ENCODE measurements at regions not wholly inside any gene's neighbourhood (a gene's known extent, or its start where the extent isn't known, plus 50 kb on each side); places are given as distances from the start of the nearest gene placed in this dataset.
"Not testable (repeated sequence)": the region's sequence is repeated elsewhere in the genome, so short reads cannot be mapped to it uniquely, and the experiment has no call there.

DNA sequence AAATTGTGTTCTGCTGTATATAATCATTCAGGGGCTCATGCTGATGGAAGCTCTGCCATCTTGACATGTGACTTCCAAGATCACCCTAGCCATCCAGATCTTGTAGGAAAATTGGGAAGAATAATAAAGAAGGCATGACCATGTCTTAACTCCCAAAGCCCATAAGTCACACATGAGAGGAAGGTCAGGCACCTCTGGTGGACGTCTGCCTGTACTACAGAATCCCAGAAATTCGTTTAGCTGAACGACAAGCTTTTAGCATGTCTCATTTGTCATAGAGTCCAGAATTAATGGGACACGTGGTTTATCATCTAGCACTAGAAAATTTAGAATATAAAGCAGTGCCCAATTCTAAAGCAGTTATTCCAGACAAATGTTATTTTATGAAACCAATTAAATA is 212.7 kb downstream of the CENPC start:
- DNase-seq (ENCODE audit: low spot score), result peak; percentile 25

DNA sequence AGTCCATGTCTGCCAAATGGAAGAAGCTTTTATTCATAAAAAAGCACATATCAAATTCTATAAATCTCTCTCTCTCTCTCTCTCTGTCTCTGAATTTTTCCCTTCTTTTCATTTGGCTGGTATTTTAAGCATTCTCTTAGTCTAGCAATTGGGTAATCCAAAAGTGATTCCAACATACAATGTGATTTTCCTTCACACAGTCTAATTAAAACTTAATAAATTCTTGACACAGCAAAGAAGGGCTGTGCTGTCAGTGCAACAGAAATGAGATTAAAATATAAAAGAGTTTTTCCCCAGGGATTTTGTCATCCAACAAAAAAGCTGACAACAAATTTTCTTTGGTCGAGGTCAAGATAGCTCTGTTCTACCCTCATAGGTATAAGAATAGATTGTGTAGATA is 216.9 kb downstream of the CENPC start:
- DNase-seq (ENCODE audit: low spot score), result no peak

DNA sequence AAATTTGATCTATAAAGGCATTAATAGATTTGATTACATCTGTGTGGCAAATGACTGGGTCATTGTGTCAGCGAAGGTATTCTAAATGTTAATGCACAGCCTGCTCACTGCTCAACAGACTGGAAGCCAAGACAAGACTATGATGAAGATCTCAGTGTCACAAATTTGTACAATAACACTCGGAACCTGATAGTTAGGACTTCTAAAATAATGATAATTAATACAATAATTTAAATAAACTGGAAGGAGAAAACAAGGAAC is 217.4 kb downstream of the CENPC start:
- no peak for DNase-seq (ENCODE audit: low spot score)

DNA sequence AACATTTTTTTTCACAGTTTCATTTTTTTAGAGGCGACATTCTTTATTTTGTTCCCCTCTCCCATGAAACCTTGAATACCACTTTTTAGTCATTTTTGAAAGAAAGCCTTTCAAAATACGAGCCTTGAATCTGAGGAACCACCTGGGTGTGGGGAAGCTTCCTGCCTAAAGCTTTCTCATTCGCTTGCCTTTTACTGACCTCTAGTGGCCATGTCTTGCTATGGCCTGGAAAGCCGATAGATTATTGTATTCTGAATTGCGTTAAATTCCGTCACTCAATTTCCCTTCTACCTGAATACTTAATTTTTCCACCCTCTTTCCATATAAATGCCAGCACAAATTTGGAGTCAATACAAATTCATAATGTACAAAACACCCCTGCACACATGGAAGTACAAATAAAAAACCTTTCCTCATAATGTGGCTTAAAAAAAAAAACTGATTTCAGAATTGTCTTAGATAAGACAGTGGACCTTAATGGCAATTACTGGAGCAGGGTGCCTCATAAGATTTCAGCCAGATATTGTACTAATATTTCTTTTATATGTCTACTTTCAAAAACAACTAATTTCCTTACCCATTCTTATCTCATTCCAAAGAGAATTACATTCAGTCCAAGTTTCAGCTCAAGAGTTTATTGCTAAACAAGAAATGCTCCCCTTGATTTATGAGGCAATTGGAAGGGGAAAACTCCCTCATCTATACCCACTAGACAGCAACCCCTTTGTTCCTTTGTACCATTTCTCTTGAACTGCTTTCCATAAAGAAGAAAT is 217.9 kb downstream of the CENPC start:
- peak; percentile 82 for DNase-seq (ENCODE audit: low spot score)

DNA sequence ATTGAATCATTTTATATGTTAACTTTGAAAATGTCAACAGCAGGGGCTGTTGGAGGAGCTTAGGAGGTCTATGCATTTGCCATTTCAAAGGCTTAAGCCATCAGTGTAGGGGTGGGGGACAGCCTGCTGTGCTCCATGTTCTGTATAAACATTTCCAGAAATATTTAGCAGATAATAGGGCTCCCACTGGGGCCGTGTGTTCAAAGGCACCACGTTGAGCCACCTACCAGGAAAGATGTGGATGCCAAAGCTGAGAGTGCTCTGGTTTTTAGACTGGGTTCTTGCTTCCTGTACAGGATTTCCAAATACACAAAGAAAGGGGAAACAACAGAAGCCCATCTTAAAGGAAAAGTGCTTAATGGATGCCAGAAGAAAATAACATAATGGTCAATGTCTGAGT is 219.5 kb downstream of the CENPC start:
- DNase-seq (ENCODE audit: low spot score), result no peak

DNA sequence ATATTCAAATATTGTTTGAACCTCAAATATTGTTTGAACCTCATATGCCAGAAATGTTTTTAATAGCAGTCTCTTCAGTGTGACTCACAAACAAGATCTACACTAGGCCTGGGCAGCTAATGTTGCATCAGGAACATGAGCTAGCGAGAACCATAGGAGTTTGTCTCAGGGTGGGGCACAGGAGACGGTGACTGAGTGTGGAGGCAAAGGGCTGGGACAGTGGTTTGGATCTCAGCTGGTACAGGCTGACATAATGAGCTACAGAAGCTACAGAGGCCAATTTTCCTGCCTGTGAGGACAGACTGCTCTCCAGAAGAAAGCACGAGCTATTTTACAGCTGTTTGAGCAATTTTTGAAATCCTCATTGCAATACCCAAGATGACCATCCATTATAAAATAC is 224.7 kb downstream of the CENPC start:
- DNase-seq (ENCODE audit: low spot score), result no peak

DNA sequence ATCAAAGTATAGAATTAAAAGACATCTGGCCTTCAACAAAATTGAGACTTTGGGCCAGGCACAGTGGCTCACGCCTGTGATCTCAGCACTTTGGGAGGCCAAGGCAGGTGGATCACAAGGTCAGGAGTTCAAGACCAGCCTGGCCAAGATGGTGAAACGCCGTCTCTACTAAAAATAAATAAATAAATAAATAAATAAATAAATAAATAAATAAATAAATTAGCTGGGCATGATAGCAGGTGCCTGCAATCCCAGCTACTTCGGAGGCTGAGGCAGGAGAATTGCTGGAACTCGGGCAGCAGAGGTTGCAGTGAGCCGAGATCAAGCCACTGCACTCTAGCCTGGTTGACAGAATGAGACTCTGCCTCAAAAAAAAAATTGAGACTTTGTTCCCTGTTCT is 225.7 kb downstream of the CENPC start:
- DNase-seq (ENCODE audit: low spot score), result not testable (repeated sequence)

DNA sequence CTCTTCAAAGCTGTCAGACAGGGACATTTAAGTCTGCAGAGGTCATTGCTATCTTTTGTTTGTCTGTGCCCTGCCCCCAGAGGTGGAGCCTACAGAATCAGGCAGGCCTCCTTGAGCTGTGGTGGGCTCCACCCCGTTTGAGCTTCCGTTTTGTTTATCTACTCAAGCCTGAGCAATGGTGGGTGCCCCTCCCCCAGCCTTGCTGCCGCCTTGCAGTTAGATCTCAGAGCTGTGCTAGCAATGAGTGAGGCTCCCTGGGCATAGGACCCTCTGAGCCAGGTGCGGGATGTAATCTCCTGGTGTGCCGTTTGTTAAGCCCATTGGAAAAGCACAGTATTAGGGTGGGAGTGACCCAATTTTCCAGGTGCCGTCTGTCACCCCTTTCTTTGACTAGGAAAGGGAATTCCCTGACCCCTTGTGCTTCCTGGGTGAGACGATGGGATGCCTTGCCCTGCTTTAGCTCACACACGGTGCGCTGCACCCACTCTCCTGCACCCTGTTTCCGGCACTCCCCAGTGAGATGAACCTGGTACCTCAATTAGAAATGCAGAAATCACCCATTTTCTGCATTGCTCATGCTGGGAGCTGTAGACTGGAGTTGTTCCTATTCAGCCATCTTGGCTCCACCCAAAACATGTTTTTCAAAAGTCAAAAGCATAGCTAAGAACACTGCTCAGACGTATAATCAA is 244.7 kb downstream of the CENPC start:
- DNase-seq (ENCODE audit: low spot score), result not testable (repeated sequence)

DNA sequence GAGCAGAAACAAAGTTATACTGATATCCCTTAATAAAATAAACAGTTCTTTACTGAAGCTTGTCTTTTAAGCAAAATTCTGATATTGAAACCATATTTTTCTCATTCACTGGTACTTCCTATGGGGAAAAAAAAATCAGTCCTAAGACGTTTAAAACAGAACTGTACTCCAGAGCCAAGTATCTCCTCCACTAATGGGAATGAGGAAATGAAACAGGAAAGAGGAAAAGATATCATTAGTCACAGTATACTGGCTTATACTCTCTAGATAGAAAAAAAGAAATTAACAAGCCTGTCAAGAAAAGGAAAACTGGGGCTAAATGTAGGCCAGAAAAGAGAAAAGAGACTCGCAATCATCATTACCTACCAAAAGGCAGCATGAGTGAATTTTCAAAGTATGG is 252.7 kb downstream of the CENPC start:
- no peak for DNase-seq (ENCODE audit: low spot score)

DNA sequence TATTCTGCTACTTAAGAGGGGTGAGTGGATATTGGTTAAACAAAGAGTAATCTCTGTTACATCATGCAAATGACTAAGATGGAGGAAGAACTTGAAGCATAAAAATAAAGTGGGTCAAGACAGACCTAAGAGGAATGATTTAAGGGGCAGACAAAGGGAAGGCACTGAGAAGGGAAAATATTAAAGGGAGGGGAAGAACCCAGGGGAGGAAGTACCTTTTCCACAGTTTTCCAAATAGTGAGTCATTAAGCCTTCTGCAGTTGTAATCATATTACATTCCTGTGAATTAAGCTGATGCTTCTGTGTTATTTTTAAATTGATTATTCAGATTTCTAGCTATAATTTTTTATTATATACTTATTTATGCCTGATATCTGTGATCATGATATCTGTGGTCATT is 253.3 kb downstream of the CENPC start:
- DNase-seq (ENCODE audit: low spot score), result no peak

DNA sequence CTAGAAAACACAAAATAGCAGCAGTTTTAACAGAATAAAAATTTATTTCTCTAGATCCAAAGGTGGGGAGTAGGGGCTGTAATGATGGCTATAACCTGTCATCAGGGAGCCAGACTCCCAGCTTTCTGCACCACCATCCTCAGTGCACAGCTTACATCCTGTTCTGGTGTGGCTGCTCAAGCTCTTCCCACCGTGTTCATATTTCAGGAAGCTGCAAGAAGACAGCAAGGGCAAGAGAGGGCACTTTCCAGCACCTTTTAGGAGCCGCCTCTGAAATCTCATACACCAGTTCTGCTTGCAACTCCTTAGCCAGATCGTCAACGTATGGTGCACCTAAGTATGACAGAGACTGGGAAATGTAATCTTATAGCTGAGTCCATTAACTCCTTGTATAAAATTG is 253.7 kb downstream of the CENPC start:
- no peak for DNase-seq (ENCODE audit: low spot score)

DNA sequence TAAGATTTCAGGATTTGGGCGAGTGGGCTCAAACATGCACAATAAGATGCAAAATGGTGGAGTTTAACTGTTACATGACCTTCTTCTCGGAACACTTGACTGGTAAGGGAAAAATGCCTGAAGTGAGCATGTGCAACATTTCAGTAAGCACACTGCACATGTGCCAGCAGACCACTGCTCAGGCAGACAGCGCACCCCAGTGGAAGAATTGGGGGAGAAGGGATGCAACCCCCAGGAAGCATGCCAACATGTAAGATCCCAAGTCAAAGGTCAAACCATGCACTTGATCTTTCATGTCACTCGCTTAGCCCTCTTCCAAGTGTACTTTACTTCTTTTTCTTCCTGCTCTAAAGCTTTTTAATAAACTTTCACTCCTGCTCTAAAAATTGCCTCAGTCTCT is 256.3 kb downstream of the CENPC start:
- no peak for DNase-seq (ENCODE audit: low spot score)

DNA sequence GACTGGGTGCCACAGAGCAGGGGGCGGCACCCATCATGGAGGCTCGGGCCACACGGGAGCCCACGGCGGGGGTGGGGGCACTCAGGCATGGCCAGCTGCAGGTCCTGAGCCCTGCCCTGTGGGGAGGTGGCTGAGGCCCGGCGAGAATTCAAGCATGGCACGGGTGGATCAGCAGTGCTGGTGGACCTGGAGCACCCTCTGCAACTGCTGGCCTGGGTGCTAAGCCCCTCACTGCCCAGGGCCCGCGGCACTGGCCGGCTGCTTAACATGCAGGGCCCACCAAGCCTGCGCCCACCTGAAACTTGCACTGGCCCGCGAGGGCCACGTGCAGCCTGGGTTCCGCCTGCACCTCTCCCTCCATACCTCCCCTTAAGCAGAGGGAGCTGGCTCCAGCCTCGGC is 258.6 kb downstream of the CENPC start:
- DNase-seq (ENCODE audit: low spot score), result no peak

DNA sequence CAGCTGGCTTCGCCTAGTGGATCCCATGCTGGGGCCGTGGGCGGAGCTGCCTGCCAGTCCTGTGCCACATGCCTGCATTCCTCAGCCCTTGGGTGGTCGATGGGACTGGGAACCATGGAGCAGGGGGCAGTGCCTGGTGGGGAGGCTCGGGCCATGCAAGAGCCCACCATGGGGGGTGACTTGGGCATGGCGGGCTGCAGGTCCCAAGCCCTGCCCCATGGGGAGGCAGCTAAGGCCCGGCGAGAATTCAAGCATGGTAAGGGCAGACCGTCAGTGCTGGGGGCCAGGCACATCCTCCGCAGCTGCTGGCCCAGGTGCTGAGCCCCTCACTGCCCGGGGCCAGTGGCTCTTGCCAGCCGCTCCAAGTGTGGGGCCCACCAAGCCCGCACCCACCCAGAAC is 262.6 kb downstream of the CENPC start:
- no peak for DNase-seq (ENCODE audit: low spot score)

DNA sequence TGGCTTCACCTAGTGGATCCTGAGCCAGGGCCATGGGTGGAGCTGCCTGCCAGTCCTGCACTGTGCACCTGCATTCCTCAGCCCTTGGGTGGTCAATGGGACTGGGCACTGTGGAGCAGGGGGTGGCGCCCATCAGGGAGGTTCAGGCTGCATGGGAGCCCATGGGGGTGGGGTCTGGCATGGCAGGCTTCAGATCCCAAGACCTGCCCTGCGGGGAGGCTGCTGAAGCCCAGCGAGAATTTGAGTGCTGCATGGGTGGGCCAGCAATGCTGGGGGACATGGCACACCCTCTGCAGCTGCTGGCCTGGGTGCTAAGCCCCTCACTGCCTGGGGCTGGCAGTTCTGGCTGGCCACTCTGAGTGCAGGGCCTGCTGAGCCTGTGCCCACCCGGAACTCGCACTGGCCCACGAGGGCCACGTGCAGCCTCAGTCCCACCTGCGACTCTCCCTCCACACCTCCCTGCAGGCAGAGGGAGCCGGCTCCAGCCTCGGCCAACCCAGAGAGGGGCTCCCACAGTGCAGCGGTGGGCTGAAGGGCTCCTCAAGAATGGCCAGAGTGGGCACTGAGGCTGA is 270.0 kb downstream of the CENPC start:
- DNase-seq (ENCODE audit: low spot score), result no peak

DNA sequence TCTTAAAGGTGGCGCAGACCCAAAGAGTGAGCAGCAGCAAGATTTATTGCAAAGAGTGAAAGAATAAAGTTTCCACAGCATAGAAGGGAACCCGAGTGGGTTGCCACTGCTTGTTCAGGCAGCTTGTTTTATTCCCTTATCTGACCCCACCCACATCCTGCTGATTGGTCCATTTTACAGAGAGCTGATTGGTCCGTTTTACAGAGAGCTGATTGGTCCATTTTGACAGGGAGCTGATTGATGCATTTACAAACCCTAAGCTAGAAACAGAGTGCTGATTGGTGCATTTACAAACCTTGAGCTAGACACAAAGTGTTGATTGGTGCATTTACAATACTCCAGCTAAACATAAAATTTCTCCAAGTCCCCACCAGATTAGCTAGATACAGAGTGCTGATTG is 270.6 kb downstream of the CENPC start:
- DNase-seq (ENCODE audit: low spot score), result not testable (repeated sequence)

DNA sequence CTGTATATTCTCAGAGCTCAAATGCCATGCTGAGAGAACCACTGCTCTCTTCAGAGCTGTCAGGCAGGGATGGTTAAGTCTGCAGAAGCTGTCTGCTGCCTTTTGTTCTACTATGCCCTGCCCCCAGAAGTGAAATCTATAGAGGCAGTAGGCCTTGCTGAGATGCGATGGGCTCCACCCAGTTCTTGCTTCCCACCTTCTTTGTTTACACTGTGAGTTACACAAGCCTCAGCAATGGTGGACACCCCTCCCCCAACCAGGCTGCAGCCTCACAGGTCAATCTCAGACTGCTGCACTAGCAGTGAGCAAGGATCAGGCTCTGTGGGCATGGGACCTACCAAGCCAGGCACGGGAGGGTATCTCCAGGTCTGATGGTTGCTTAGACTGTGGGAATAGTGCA is 271.6 kb downstream of the CENPC start:
- no peak for DNase-seq (ENCODE audit: low spot score)

DNA sequence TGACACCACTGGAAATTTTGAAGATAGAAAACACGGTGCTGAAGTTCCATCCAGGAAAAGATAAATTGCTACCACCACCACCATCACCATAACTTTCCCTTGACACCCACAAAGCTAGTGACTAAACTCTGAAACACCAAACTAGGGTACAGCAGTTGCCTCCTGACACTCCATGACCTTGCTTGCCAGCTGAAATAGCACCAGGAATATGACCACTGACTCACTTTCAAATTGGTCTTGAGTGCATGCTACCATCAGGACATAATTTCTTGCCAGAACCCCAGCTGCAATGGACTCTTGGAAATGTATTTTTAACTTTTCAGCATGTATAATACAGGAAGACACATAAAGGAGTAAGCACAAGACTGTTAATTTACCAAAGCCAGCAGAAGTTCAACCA is 283.3 kb downstream of the CENPC start:
- no peak for DNase-seq (ENCODE audit: low spot score)

DNA sequence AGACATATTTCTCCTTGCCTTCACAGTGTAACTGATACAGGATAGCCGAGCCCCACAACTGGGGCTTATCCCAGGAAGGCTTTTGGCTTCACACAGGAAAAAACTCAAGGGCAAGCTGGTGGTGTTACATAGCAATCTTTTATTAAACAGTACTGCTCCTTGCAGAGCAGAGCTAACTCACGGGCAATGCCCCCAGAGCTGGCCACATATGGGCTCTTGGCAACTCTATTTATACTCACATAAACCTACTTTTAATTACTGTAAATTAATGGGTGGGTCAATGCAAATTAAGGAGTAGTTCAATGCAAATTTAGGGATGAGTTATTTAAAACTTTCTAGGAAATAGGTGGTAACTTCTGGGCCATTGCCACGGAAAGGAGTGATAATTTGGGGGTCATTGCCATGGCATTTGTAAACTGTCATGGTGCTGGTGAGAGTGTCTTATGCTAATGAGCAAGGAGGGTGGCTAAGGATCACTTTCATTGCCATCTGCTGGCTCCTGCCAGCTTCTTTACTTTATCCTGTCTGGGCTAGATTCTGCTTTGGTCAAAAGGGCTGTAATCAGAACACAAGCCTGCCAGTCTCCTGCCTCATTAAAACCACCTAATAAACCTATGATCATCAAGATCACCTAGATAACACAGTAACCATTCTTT is 288.8 kb downstream of the CENPC start:
- no peak for DNase-seq (ENCODE audit: low spot score)

DNA sequence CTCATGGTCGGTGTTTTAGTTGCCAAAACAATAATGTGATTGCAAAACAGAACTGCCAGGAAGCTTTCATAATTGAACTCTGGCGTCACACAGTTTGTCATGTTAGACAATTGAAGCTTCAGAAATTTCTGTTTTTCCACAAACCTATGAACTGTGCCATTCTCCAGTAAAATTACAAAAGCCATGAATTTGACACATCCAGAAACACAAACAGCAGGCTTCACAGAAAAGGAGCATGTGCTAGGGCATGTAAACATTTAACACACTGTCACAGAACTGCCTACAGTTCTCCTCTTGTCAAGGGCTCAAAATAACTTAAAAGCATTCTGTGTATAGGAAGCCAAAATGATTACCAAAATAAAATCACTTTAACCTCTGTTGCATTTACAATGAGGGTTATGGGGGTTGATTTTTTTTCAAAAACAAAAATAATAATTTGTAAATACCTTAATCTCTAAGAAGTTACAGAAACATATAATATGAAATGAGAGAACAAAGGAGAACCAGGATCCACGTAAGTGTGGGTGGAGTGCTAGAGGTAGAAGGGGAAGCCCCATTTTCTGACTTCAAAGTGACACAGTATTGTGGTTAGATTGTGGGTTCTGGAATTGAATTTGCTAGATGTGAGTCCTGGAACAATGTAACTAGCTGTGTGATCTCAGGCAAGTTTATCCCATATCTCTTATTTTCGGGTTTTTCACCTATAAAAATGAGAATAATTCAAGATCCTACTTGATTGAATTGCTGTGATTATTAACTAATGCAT is 295.0 kb downstream of the CENPC start:
- DNase-seq (ENCODE audit: low spot score), result no peak

DNA sequence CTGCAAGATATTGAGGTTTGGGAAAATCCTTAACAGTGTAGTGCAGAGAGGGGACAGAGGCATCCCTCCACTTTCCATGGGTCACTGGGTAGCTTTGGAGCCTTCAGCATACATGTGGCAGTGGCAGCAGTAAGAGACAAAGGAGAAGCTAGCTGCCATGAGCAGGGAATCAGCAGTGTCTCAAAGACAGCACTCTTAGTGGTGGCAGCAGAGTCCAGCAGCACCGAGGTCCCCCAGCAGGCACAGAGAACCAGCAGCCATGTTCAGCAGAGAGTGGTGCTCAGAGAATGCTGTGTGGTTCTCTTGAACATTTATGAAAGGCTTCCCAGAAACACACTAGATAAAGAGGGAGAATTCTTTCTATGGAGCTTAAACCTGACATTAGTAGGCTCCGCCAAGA is 308.5 kb downstream of the CENPC start:
- DNase-seq (ENCODE audit: low spot score), result no peak

DNA sequence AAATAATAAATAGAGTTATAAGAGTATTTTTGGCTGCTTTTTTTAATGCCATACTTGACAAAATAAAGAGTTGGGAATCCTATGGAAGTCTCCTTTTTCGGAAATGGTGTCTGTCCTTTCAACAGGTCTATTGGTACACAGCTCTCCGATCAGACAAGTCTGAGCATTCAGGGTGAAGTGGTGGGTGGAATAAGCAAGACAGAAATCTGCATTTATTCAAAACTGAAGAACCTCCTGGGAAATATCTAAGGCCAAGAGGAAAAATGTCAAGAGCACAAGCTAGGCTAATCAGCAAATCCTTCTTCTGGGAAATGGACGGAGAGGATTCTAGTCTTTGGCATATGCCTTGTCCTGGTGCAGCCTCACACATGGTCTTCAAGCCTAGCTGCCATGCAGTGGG is 309.0 kb downstream of the CENPC start:
- no peak for DNase-seq (ENCODE audit: low spot score)

DNA sequence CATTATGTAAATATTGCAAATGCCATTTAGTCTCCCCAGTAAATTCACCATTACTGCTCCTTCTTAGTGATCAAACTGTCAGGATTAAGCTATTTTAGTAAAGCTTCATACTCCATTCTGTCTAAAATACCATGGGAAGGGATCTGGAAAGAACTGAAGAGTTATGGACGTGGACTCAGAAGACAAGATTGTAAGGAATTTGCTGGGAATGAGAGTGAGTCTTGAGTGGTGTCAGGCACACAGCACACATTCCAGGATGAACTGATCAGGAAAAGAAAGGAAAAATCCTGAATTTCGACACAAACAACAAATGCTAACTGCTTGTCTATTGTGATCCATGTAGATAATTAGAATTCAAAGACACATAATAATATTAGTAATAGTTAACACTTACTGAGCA is 311.0 kb downstream of the CENPC start:
- DNase-seq (ENCODE audit: low spot score), result no peak

Measured in AG20443 (cell line).